ENCODE measurements at regions not wholly inside any gene's neighbourhood (a gene's known extent, or its start where the extent isn't known, plus 50 kb on each side); places are given as distances from the start of the nearest gene placed in this dataset.

DNA sequence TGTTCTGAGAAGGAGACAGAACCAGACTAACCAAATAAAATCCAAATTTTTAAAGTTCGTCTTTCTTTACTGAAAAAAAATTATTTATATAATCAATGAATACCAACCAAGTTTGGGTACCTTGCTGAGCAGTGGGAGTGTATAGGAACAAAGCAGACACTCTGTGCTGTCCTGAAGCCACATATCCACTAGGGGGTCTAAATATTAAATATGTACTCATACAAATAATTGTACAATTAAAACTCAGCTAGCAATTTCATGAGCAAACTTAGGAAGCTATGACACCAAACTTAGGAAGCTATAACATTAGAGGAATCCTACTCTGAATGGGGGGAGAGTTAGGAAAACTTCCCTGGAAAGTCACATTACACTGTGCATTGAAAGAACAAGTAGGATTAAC, 582.0 kb upstream of the EPHA5 start:
- TF ChIP-seq, protein P1, sequence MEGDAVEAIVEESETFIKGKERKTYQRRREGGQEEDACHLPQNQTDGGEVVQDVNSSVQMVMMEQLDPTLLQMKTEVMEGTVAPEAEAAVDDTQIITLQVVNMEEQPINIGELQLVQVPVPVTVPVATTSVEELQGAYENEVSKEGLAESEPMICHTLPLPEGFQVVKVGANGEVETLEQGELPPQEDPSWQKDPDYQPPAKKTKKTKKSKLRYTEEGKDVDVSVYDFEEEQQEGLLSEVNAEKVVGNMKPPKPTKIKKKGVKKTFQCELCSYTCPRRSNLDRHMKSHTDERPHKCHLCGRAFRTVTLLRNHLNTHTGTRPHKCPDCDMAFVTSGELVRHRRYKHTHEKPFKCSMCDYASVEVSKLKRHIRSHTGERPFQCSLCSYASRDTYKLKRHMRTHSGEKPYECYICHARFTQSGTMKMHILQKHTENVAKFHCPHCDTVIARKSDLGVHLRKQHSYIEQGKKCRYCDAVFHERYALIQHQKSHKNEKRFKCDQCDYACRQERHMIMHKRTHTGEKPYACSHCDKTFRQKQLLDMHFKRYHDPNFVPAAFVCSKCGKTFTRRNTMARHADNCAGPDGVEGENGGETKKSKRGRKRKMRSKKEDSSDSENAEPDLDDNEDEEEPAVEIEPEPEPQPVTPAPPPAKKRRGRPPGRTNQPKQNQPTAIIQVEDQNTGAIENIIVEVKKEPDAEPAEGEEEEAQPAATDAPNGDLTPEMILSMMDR (conservative IDR thresholded peaks at IDR 0.05 in 1 of 2, IDR thresholded peaks at IDR 0.05 in 1 of 2; ENCODE audit: extremely low read depth in 1 of 2, insufficient read depth in 1 of 2, low read depth in 1 of 2, low read length in 2 of 2): no peak
- TF ChIP-seq EZH2 (IDR thresholded peaks at IDR 0.05; ENCODE audit: borderline replicate concordance, low read length): no peak
